Choroid plexus epithelial cell (primary cell): ENCODE measurements at regions not wholly inside any gene's neighbourhood (a gene's known extent, or its start where the extent isn't known, plus 50 kb on each side); places are given as distances from the start of the nearest gene placed in this dataset.

ENCODE experiments used
- DNase-seq: peaks from one replicate; pipeline ENCODE4 v3.0.0-alpha.2; 2010; ENCODE audit warnings: low read depth
- H3K4me3 ChIP-seq: 2 replicates; pipeline ENCODE4 v1.5.1; 2011; ENCODE audit warnings: low read depth, mild to moderate bottlenecking, control low read depth, low read length, moderate library complexity
- CTCF ChIP-seq: conservative IDR thresholded peaks from 2 replicates; pipeline ENCODE4 v1.5.1; 2011; ENCODE audit warnings: low read depth, mild to moderate bottlenecking, control low read depth, inconsistent platforms, low read length, moderate library complexity

GRCh38 chr12:85369365-85370154 lies 89.5 kb downstream of the ALX1 start:
- no peak for TF ChIP-seq CTCF
- DNase-seq, result peak; percentile 66
- no peak overlapping the region for H3K4me3 ChIP-seq

- no peak for DNase-seq
- H3K4me3 ChIP-seq, result no peak overlapping the region
- TF ChIP-seq CTCF, result no peak
Measured at GRCh38 chr12:85373045-85373444, 93.0 kb downstream of the ALX1 start.

- no peak for DNase-seq
- H3K4me3 ChIP-seq, result no peak overlapping the region
- TF ChIP-seq CTCF, result no peak
Measured at GRCh38 chr12:85374981-85375380, 95.0 kb downstream of the ALX1 start.

GRCh38 chr12:85385406-85385805 lies 105.4 kb downstream of the ALX1 start:
- H3K4me3 ChIP-seq, result no peak overlapping the region
- no peak for DNase-seq
- TF ChIP-seq CTCF, result no peak

GRCh38 chr12:85390266-85390665 lies 110.2 kb downstream of the ALX1 start:
- no peak for TF ChIP-seq CTCF
- no peak for DNase-seq
- no peak overlapping the region for H3K4me3 ChIP-seq

- H3K4me3 ChIP-seq, result no peak overlapping the region
- DNase-seq, result no peak
- no peak for TF ChIP-seq CTCF
Measured at GRCh38 chr12:85392508-85392907, 112.5 kb downstream of the ALX1 start.

- DNase-seq, result no peak
- TF ChIP-seq CTCF, result no peak
- H3K4me3 ChIP-seq, result no peak overlapping the region
Measured at GRCh38 chr12:85393606-85394005, 113.6 kb downstream of the ALX1 start.
